ENCODE measurements at regions not wholly inside any gene's neighbourhood (a gene's known extent, or its start where the extent isn't known, plus 50 kb on each side); places are given as distances from the start of the nearest gene placed in this dataset.

GRCh38 chr17:34099859-34100515, 155.1 kb upstream of the CCL2 start:
- DNase-seq (ENCODE audit: extremely low read depth, low read depth, low spot score): no peak

GRCh38 chr17:34107019-34107418, 148.1 kb upstream of the CCL2 start:
- no peak for DNase-seq (ENCODE audit: extremely low read depth, low read depth, low spot score)

GRCh38 chr17:34110315-34110714, 144.8 kb upstream of the CCL2 start:
- DNase-seq (ENCODE audit: extremely low read depth, low read depth, low spot score): no peak

- no peak for DNase-seq (ENCODE audit: extremely low read depth, low read depth, low spot score)
These were observed 142.0 kb upstream of the CCL2 start for GRCh38 chr17:34113089-34113488.

GRCh38 chr17:34114174-34114573, 140.9 kb upstream of the CCL2 start:
- no peak for DNase-seq (ENCODE audit: extremely low read depth, low read depth, low spot score)

- no peak for DNase-seq (ENCODE audit: extremely low read depth, low read depth, low spot score)
These were observed 138.8 kb upstream of the CCL2 start for GRCh38 chr17:34116306-34116705.

- DNase-seq (ENCODE audit: extremely low read depth, low read depth, low spot score): no peak
These were observed 137.8 kb upstream of the CCL2 start for GRCh38 chr17:34117332-34117731.

GRCh38 chr17:34117811-34118210, 137.3 kb upstream of the CCL2 start:
- DNase-seq (ENCODE audit: extremely low read depth, low read depth, low spot score): no peak

- no peak for DNase-seq (ENCODE audit: extremely low read depth, low read depth, low spot score)
These were observed 136.5 kb upstream of the CCL2 start for GRCh38 chr17:34118564-34118963.

- no peak for DNase-seq (ENCODE audit: extremely low read depth, low read depth, low spot score)
These were observed 133.8 kb upstream of the CCL2 start for GRCh38 chr17:34121311-34121710.

GRCh38 chr17:34122515-34122914, 132.6 kb upstream of the CCL2 start:
- no peak for DNase-seq (ENCODE audit: extremely low read depth, low read depth, low spot score)

GRCh38 chr17:34125010-34125409, 130.1 kb upstream of the CCL2 start:
- DNase-seq (ENCODE audit: extremely low read depth, low read depth, low spot score): no peak

- no peak for DNase-seq (ENCODE audit: extremely low read depth, low read depth, low spot score)
These were observed 129.2 kb upstream of the CCL2 start for GRCh38 chr17:34125921-34126320.

- DNase-seq (ENCODE audit: extremely low read depth, low read depth, low spot score): no peak
These were observed 128.6 kb upstream of the CCL2 start for GRCh38 chr17:34126496-34126895.

- no peak for DNase-seq (ENCODE audit: extremely low read depth, low read depth, low spot score)
These were observed 128.1 kb upstream of the CCL2 start for GRCh38 chr17:34126965-34127364.

GRCh38 chr17:34130544-34130943, 124.5 kb upstream of the CCL2 start:
- DNase-seq (ENCODE audit: extremely low read depth, low read depth, low spot score): no peak

- no peak for DNase-seq (ENCODE audit: extremely low read depth, low read depth, low spot score)
These were observed 123.7 kb upstream of the CCL2 start for GRCh38 chr17:34131386-34131785.

GRCh38 chr17:34133350-34133749, 121.7 kb upstream of the CCL2 start:
- DNase-seq (ENCODE audit: extremely low read depth, low read depth, low spot score): no peak

GRCh38 chr17:34135841-34136240, 119.2 kb upstream of the CCL2 start:
- DNase-seq (ENCODE audit: extremely low read depth, low read depth, low spot score): no peak

- DNase-seq (ENCODE audit: extremely low read depth, low read depth, low spot score): no peak
These were observed 115.1 kb upstream of the CCL2 start for GRCh38 chr17:34140006-34140405.

- DNase-seq (ENCODE audit: extremely low read depth, low read depth, low spot score): no peak
These were observed 113.5 kb upstream of the CCL2 start for GRCh38 chr17:34141590-34141989.

GRCh38 chr17:34143430-34143829, 111.7 kb upstream of the CCL2 start:
- no peak for DNase-seq (ENCODE audit: extremely low read depth, low read depth, low spot score)

- DNase-seq (ENCODE audit: extremely low read depth, low read depth, low spot score): no peak
These were observed 108.5 kb upstream of the CCL2 start for GRCh38 chr17:34146440-34147043.

Measured in glomerular endothelial cell (primary cell).